LoVo (cell line): ENCODE measurements at regions not wholly inside any gene's neighbourhood (a gene's known extent, or its start where the extent isn't known, plus 50 kb on each side); places are given as distances from the start of the nearest gene placed in this dataset.

Experiments used
- DNase-seq: peaks from one replicate; pipeline ENCODE4 v3.0.0-alpha.2; 2016; ENCODE audit warnings: low spot score

DNA sequence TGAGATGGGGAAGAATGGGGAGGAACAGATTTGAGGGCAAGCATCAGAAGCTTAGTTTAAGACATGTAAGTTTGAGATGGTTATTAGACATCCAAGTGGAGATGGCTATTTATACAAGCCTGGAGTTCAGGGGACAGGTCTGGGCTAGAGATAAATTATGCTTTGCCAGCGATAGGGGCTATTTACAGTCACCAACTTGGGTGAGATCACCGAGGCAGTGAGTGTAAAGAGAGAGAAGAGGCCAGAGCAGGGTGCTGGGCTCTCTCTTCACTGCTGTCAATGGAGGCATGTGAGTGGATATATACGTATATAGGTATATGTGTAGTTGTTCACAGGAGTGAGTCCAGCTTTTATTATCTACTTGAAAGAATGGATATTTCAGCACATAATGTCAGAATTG lies 81.0 kb downstream of the QPCT start:
- DNase-seq: no peak

DNA sequence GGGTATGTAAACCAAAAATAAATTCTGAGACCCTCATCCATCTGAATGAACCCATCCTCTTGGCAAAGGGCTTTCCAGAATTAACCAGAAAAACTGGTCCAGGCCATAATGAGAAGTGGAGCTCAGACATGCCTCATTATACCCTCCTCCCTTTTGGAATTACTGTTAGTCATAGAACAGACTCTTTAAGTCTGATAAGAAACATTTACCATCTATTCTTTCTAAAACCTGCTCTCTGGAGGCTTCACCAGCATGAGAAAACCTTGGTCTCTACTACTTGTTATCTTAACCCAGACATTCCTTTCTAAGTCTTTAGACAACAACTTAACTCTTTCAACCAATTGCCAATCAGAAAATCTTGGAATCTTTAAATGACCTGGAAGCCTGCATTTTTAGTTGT lies 82.8 kb downstream of the QPCT start:
- DNase-seq: no peak

DNA sequence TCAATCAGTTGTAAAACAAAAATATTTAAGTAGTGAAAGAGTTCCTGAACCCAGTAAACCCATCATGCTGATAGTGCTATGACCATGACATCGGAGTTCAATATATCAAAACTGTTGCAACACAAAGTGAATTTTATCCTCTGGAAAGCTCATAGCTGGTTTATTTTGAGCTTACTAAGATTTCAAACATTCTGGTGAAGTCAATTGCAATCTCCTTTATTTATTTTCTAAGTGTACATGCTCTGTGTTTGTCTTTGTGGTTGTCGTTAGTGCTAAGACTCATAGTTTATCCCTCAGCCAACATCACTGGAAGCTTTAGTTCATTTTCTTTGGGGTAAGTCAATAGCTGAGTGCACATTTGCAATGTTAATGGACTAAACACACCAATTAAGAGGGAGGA lies 91.9 kb downstream of the QPCT start:
- no peak for DNase-seq

DNA sequence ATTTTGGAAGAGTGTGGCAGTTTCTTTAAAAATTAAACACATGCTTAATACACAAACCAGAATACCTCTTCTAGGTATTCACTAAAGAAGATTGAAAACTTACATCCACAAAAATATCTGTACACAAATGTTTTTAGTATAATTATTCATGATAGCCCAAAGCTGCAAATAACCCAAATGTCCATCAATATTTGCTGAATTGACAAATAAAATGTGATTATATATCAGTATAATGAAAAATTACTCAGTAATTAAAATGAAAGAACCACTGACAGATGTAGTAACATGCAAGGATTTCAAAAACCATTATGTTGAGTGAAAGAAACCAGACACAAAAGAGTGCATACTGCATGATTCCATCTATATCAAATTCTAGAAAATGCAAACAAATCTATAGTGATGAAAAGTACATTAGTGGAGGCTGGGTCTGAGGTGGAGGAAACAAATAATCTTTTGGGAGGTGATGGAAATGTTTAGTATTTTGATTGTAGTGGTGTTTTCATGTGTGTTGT lies 94.8 kb downstream of the QPCT start:
- DNase-seq: no peak

DNA sequence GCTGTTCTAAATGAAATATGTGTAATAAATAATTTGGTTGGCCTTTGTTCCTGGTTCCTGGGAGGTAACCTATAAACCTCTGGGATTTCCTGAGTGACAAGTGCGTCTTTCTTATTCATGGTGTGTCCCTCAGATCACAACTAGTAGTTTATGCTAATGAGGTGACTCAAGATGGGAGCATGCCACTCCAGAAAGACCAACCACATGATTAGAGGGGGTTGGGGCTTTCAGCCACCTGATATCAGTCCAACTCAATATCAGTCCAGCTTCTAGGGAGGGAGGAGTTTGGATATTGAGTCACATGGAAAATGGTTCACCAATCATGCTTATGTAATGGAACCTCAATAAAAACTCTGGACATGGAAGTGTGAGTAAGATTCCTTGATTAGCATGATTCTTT lies 96.6 kb downstream of the QPCT start:
- no peak for DNase-seq

DNA sequence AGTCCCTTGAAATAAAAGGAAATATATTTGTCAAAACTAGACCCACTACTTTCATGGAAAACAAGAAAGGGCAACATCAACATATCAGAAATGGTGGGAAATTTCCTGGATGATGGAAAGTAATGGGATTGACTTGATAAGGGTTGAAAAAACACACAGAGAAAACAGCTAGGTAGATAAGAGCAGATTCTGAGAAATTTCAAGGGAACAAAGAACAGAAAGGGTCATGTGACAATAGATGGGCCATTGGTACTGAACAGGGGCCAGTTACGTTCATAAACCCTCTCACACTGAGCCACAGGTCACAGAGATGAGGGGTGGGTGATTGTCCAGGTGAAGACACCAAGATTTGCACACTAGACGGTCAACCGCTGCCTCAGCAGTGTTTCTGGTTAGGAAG lies 98.7 kb downstream of the QPCT start:
- DNase-seq: no peak

DNA sequence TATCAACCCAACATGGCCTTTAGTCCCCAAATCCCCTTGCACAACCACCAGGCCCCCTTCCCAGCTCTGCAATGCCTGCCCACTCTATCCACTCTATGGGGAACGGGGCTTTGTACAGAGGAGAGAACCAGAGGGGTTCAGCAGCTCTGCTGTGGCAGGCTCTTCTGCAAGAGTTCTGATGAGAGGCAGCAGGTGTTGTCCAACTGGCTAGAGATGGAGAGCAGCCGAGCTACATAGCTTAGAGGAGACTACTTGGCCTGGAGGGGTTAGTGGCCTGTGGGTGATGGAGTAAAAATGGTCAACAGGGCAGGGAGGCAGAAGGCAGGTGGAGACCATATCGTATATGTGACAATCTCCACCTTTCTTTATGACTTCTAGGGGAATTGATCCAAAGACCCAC lies 103.0 kb downstream of the QPCT start:
- no peak for DNase-seq

DNA sequence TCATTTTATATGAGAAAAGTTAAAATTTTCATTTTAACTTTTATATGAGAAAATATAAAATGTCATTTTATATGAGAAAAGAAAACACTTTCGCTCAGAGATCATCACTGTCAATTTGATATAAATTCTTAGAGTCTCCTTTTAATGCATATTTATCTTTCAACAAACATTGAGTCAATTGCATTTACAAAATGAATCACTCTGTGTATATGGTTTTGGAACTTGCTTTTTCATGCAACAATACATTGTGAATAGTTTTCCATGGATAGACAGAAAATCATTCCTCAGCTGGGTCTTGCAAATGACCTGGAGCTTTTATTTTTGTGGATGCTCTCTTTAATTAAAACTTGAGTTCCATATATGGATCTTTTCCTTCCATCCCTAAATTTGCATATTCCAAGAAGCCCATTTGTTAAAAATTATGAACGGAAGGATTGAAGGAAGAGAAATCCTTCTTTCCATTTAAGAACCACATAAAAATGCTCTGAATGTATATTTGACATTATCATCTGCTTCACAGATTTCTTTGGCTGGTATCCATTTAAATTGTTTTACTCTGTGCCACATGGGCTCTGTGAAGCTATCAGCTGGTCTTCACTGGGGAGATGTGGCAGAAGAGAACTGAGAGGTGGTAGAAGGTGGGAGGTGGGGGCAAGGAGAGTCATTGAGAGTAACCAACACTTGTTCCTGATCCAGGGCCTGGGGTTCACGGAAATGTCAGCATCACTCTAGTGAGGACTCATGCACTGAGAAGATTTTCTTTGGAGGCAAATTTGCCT lies 104.1 kb downstream of the QPCT start:
- DNase-seq: no peak

DNA sequence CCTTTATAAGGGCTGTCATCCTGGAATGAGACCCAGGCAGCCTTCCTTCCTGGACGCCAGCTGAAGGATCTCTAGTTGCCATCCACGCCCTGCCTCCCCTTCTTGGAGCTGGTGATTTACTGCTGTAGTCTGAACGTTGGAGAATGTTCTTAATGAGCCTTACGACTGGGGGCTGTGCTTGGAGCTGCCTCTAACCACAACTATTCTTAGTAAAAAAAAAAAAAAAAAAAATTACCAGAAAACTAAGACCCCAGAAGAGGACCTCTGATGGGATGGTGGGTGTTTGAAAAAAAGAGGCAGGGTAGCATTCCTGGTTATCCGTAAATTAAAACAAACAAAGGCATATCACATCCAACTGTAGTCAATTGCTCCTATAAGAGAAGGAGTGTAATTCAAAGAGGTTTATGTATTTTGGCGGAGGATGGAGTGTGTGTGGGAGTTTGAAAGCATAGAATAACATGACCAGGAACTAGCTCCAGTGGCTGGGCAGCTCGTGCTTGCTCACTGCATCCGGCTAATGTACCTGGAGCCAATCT lies 105.4 kb downstream of the QPCT start:
- DNase-seq: no peak

DNA sequence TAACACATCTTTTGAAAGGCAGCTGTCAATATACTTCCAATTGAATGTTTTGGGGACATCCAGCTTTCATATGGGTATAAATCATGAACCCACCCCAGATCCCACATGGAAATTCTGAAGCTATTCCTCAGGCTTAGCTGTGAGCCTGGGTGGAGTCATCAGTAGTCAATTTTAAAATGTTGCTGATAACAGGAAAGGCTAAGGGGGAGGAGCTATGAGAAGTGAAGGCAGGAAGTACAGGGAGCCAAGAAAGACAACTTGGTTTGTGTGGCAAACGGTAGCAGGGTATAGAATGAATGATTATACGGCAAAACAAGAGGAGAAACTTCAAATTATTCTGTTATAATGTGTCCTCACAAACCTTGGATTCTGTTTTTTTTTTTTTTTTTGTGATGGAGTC lies 108.6 kb downstream of the QPCT start:
- no peak for DNase-seq

DNA sequence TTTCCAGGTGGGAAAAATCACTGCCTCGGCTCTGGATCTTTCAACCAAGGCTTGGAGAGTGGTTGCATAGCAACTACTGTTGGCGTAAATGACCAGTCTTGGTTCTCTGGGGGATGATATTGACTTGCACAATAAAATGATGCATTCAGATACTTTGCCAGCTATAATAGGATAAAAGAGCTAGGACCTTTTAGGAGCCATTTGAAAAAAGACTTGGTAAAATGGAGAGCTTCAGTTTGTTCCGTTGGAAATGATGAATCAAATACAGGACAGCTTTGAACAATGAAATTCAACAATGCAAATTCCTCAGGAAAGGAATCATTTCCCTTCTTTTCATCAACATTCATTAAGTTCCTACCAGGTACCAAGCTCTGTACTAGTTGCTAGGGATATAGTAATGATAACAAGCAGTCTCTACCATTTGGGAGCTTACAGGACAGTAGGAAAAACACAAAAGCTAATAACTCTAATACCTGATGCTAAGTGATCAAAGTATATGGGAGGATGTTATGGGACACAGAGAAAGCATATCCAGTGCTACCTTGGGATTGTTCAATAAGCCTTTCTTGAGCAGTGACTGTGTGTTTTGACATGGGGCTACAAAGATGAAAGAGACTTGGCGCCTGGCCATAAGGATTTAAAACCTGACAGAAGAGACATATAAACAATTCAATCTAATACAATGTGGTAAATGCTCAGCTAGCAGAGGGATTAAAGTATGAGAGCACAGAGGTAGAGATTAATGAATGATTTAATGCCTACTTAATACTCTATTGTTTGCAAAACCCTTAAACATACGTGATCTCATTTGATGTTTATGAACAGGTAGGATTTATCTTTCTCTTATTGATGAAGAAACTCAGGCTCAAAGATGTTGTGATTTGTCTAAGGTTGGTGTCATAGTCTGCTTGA lies 110.7 kb downstream of the QPCT start:
- DNase-seq: no peak

DNA sequence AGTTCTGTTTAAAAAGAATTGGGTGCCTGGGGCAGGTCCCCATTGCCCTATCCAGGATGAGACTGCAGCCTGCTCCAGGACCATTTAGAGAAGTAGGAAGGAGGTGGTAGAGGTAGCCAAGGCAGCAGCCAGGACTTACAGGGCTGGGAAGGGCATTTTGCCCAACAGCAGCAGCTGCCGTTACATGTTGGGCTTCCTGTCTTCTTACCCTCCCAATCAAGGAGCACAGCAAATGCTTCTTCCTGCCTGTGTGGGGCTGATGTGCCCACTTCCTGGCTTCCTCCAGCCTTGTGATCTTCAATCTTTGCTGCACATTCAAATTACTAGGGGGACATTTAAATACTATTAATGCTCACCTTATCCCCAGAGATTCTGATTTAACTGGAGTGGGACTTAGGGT lies 112.0 kb downstream of the QPCT start:
- no peak for DNase-seq

DNA sequence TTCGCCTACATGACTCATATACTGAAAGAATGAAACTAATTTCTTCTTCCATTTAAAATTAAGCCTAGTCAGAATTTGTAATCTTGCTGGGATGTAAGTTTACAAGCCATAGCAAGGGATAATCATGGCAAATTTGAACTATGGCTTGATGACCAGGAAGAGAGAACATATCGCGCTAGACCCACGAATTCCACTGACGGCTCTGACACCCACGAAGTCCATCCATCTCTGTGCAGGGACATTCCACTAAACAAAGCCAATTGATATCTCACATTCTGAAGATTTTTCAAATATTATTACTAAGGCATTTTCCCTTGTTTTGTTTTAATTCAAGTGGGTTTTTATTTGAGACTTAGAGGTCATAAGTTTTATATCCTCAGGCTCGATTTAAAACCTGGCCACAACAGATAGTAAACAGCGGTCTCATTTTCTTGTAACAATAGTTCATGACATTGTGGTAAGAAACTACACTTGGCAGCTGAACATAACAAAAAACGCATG lies 113.0 kb downstream of the QPCT start:
- DNase-seq: no peak

DNA sequence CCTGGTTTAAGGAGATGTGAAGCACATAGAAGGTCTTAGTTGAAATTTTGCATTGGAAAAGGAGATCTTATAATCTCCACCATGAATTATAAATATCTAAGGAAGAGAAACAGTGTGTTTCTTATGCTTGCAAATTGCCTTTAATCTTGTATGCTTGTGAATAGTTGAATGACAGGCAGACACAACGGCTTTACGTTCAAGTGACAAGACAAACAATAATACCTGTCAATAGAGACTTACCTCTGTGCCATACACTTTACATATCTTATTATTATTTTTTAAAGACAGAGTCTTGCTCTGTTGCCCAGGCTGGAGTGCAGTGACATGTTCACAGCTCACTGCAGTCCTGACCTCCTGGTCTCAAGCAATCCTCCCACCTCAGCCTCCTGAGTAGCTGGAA lies 113.7 kb downstream of the QPCT start:
- no peak for DNase-seq

DNA sequence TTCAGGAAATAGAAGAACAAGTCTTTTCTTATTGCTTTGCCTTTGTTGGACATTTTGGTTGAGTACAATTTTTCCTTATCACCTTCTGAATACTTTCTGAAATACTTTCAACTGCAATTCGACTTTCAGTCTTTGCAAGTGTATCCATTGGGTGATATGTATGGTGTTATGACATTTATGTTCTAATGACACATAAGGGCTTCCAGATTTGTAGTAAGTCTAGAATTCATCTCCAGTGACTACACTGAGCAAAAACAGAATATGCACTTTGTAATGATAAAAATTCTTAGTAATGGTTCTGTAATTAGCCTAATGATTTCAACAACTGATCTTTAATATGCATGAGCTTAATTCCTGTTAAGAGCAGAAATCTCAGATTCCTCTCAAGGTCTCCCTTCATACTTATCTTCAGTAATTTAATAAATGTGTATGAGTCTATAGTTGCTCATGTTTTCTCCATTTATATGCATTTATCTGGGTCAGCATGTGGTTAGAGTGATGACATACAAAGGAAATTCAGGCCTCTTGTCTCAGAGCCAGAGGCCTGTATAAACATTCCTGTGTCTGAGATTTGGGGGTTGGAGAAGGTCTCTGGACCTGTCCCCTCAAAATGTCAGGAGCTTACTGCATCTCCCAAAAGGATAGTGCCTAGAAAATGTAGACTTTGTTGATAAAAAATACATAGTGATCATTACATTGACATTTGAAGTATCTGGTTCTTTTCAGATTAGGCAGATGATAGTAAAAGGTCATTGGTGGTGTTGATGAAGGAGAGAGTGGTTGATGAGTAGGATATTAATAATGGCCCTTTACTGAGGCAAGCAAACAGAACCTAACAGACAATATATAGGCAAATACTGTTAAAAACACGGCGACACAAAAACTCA lies 114.9 kb downstream of the QPCT start:
- DNase-seq: no peak

DNA sequence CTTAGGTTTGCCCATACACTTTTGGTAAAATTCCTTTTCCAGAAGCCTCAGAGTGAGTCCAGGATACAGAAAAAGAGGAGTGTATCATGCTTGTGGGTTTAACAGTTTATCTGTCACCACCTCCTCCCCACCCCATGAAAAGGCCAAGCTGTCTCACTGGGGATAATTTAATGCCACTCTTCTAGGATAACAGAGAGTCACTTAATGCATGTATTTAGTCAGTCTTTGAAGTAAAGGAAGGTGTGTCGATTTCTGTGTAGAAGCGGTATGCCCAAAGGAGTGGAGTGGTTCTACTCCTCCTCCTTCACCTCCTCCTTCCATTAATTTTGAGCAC lies 116.4 kb downstream of the QPCT start:
- no peak for DNase-seq

DNA sequence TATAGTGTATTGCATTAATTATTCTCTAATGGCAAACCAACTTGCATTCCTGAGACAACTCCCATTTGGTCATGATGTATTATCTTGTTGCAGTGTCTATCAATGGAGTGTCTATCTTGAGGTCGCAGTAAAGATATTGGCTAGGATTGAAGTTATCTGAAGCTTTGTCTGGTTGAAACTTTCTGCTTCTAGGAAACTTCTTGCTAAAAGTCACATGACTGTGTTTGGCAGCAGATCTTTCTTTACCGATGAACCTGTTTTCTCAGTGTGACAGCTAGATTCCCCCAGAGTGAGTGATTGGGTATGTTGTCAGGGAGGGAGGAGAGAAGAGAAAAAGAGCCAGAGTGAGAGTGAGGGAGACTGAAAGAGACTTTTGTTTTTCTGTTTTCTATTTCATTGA lies 119.6 kb downstream of the QPCT start:
- no peak for DNase-seq

DNA sequence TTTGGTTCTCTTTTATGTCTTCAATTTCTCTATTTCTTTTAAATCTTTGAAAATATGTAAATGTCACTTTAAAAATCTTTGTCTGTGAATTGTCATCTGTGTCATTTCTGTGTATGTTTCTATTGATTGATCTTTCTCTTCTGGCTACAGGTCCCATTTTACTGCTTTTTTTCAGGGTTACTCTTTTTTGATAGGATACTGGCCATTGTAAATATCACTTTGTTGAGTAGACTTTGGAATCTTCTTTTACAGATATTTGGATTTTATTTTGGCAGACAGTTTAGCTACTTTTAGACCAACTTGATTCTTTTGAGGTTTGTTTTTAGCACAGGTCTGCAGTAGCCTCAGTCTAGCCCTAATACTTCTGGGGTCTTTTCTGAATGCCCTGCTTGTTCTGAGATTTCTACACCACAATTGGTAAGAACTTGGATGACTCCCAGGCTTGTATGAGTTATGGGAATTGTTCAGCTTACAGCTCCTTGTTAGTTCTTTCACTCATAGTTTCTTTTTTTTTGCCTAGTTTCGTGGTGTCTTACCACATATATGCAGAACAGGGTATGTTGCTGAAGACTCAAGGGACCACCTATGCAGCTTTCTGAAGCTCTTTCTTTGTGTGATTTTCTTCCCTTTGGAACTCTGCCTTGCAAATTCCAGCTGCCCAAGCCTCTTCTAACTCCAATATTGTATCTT lies 122.2 kb downstream of the QPCT start:
- DNase-seq: no peak

DNA sequence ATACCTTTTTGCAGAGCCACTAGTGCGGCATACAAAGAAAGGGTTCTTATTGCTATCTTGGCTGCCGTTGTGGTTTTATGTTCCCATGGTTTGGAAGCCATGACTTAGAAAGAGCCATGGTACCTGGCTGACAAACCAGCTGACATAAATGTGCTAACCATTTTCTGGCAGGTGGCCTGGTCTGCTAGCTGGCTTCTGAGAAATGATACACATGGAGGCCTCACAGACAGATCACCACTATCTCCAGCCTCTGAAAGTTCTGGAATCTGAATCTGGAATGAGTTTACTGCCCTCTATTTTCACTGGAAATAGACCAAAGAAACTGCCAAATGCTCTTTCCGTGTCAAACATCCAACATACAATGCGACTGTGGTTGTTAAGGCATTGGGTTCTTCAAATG lies 123.7 kb downstream of the QPCT start:
- DNase-seq: no peak

DNA sequence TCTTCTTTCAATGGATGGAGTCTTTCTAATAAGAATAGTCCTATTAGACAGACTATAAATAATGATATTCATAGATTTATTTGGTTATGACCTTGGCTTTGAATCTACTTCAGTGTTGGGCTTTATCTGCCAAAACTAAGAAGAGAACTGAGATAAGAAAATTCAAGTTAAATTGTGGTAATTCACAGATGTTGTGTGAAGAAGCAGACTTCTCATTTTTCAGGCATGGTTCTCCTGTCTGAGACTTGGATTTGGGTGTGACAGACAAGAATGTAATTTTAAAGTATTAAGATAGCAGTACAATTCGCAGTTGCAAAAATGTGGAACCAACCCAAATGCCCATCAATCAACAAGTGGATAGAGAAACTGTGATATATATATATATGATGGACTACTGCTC lies 124.7 kb downstream of the QPCT start:
- DNase-seq: no peak

DNA sequence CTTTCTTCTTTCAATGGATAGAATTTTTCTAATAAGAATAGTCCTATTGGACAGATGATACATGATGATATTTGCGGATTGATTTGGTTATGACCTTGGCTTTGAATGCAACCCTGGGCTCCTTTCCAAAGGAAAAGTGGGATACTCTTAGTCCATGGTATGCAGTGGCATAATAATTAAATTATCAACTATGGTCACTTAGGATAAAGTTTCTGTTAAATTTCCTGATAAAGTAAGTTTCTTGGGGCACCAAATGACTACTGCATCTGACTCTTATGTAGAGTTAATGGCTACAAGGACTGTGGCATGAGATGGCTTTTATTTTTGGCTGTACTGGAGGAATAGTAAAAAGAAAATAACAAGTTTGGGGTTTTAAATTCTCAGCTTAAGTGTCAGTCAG lies 126.7 kb downstream of the QPCT start:
- no peak for DNase-seq
